ENCODE measurements at regions not wholly inside any gene's neighbourhood (a gene's known extent, or its start where the extent isn't known, plus 50 kb on each side); places are given as distances from the start of the nearest gene placed in this dataset.

- TF ChIP-seq POLR2A (IDR thresholded peaks at IDR 0.05; ENCODE audit: low read length) (no peak), GATA1 (IDR thresholded peaks at IDR 0.05; ENCODE audit: low read depth, low read length) (no peak)
These were observed 204.6 kb downstream of the CD83 start for GRCh38 chr6:14321992-14322772.

Measured in erythroblast (primary cell).